ENCODE measurements at regions not wholly inside any gene's neighbourhood (a gene's known extent, or its start where the extent isn't known, plus 50 kb on each side); places are given as distances from the start of the nearest gene placed in this dataset.

GRCh38 chr6:150548330-150548729, 51.4 kb upstream of the PLEKHG1 start:
- TF ChIP-seq POLR2A (IDR thresholded peaks at IDR 0.05; ENCODE audit: low read depth, low read length): no peak
- no peak for TF ChIP-seq CTCF (IDR thresholded peaks at IDR 0.05; ENCODE audit: extremely low read depth in 1 of 2, insufficient read depth in 1 of 2, low read depth in 1 of 2, low read length in 2 of 2)
- no peak for TF ChIP-seq POLR2AphosphoS5 (IDR thresholded peaks at IDR 0.05; ENCODE audit: insufficient read depth, low read depth, low read length)
- TF ChIP-seq MYC (IDR thresholded peaks at IDR 0.05; ENCODE audit: low read depth, low read length): no peak

All from endothelial cell of umbilical vein (primary cell).